ENCODE measurements at regions not wholly inside any gene's neighbourhood (a gene's known extent, or its start where the extent isn't known, plus 50 kb on each side); places are given as distances from the start of the nearest gene placed in this dataset.

DNA sequence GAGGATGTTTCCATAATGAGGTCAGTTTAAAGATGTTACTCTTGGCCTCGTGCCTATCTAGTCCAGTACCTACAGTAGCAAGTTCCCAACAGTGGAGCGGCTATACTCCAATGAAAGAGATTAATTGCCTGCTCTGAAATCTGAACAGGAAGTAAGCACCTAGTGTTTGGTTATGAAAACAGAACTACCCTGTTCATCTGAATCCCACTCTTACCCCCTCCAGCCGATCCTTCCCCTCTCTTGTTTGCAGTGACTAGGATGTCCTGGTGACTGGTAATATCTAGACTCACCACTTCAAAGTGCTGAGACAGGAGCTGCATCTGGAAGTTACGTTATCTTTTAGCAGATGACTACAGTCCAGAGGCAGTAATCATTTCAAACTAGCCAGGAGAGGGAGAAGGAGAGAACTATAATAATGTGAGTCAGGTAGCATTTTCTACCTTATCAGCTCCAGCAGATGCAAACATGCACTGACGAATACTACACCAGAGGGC, 666.7 kb upstream of the NRP1 start:
- intact Hi-C loops (cut with DNase I): no loop called here
- Histone ChIP-seq H3K27me3 (ENCODE audit: insufficient read depth in 3 of 3, low read length in 2 of 3) (no peaks in the 10 kb centered on the region), H3K36me3 (ENCODE audit: insufficient read depth in 1 of 2, low read depth in 1 of 2) (no peaks in the 10 kb centered on the region), H3K4me3 (no peak overlapping the region), H3K9me3 (no peaks in the 10 kb centered on the region), H3K27ac (no peak overlapping the region), H3K4me1 (no peaks in the 10 kb centered on the region)
- ATAC-seq (no peak), DNase-seq (no peak)
- TF ChIP-seq, protein P1, sequence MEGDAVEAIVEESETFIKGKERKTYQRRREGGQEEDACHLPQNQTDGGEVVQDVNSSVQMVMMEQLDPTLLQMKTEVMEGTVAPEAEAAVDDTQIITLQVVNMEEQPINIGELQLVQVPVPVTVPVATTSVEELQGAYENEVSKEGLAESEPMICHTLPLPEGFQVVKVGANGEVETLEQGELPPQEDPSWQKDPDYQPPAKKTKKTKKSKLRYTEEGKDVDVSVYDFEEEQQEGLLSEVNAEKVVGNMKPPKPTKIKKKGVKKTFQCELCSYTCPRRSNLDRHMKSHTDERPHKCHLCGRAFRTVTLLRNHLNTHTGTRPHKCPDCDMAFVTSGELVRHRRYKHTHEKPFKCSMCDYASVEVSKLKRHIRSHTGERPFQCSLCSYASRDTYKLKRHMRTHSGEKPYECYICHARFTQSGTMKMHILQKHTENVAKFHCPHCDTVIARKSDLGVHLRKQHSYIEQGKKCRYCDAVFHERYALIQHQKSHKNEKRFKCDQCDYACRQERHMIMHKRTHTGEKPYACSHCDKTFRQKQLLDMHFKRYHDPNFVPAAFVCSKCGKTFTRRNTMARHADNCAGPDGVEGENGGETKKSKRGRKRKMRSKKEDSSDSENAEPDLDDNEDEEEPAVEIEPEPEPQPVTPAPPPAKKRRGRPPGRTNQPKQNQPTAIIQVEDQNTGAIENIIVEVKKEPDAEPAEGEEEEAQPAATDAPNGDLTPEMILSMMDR (IDR thresholded peaks at IDR 0.05): no peak
- 66 to 75% (median 68%) methylated on average over 5 of the region's 5 CpGs for WGBS, 3 donors

GRCh38 chr10:33993917-33994316, 659.5 kb upstream of the NRP1 start:
- no peaks in the 10 kb centered on the region for H3K4me1 ChIP-seq
- 89 to 91% (median 90%) methylated on average over 5 of the region's 5 CpGs for WGBS, 3 donors
- H3K27me3 ChIP-seq (ENCODE audit: insufficient read depth in 3 of 3, low read length in 2 of 3): no peaks in the 10 kb centered on the region
- no peaks in the 10 kb centered on the region for H3K9me3 ChIP-seq
- no peak for DNase-seq
- H3K36me3 ChIP-seq (ENCODE audit: insufficient read depth in 1 of 2, low read depth in 1 of 2): no peaks in the 10 kb centered on the region
- no peak for ATAC-seq
- intact Hi-C loops (cut with DNase I): no loop called here
- TF ChIP-seq, protein P1 (IDR thresholded peaks at IDR 0.05): no peak
- H3K27ac ChIP-seq: no peak overlapping the region
- no peak overlapping the region for H3K4me3 ChIP-seq

DNA sequence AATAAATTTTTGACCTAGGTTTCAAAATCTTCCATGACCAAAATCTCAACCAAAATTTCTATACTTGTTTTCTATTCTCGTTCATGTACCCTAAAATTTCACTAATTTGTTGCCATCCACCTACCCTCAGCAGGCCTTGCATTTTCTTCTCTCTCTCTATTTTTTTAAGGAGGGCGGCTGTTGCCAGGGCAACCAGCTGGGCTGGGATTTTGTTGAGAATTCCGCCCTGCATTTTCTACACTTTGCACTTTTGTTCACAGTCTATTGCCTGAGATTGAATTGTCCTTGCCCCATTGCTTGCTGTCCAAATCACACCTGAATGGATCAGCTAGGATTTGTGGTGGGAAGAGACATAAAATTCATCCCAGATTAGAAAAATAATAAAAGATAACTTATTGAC, 657.5 kb upstream of the NRP1 start:
- DNase-seq (no peak), ATAC-seq (no peak)
- intact Hi-C loops (cut with DNase I): no loop called here
- H3K36me3 ChIP-seq (ENCODE audit: insufficient read depth in 1 of 2, low read depth in 1 of 2): no peaks in the 10 kb centered on the region
- no peak overlapping the region for H3K4me3 ChIP-seq
- no peaks in the 10 kb centered on the region for H3K4me1 ChIP-seq
- no peak overlapping the region for H3K27ac ChIP-seq
- WGBS, 3 donors: 68 to 77% (median 71%) methylated on average over 3 of the region's 3 CpGs
- no peaks in the 10 kb centered on the region for H3K9me3 ChIP-seq
- TF ChIP-seq, protein P1 (IDR thresholded peaks at IDR 0.05): no peak
- no peaks in the 10 kb centered on the region for H3K27me3 ChIP-seq (ENCODE audit: insufficient read depth in 3 of 3, low read length in 2 of 3)

DNA sequence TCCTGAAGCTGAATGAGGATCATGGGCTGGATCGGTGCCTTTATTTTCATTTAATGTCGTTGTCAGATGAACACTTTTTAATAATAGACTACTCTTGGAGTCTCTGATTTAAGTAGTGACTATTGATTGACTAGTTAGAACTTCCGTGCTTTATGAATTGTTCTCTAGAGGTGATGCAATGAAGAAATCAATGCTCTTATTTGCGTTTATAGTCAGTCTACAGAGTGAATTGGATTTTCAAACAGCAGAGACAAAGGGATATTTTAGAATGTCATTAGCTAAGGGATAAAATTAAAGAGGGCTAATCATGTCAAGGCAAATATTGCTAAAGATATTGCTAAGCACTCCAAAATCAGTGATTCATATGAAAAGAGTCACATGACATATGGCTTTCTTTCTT, 652.0 kb upstream of the NRP1 start:
- no peaks in the 10 kb centered on the region for H3K36me3 ChIP-seq (ENCODE audit: insufficient read depth in 1 of 2, low read depth in 1 of 2)
- no peaks in the 10 kb centered on the region for H3K27me3 ChIP-seq (ENCODE audit: insufficient read depth in 3 of 3, low read length in 2 of 3)
- no peak overlapping the region for H3K4me3 ChIP-seq
- no peaks in the 10 kb centered on the region for H3K4me1 ChIP-seq
- intact Hi-C loops (cut with DNase I): no loop called here
- ATAC-seq (no peak), DNase-seq (no peak)
- no peaks in the 10 kb centered on the region for H3K9me3 ChIP-seq
- no peak overlapping the region for H3K27ac ChIP-seq
- 76 to 83% (median 78%) methylated on average over 4 of the region's 4 CpGs for WGBS, 3 donors
- TF ChIP-seq, protein P1 (IDR thresholded peaks at IDR 0.05): no peak

DNA sequence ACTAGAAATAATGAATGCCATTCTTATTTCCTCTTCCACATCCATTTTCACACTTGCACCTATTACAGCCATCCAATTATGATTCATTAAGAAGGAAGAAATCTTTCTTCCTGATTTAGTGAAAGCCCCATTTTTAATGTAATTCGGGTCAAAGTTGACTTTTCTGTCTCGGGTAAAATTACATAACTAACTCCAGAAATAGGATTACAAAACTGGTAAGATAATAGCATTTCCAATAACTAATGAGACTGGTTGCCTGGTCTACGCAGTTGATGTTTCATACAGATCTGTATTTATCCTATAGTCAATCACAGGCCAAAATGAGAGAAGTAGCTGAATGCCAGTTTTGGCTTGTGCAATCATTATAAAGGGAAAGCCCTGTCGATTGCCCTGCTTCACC, 651.5 kb upstream of the NRP1 start:
- H3K36me3 ChIP-seq (ENCODE audit: insufficient read depth in 1 of 2, low read depth in 1 of 2): no peaks in the 10 kb centered on the region
- H3K4me3 ChIP-seq: no peak overlapping the region
- ATAC-seq (no peak), DNase-seq (no peak)
- TF ChIP-seq, protein P1 (IDR thresholded peaks at IDR 0.05): no peak
- no peak overlapping the region for H3K27ac ChIP-seq
- H3K9me3 ChIP-seq: no peaks in the 10 kb centered on the region
- no peaks in the 10 kb centered on the region for H3K27me3 ChIP-seq (ENCODE audit: insufficient read depth in 3 of 3, low read length in 2 of 3)
- 67 to 92% (median 74%) methylated on average over 4 of the region's 4 CpGs for WGBS, 3 donors
- no peaks in the 10 kb centered on the region for H3K4me1 ChIP-seq
- intact Hi-C loops (cut with DNase I): no loop called here

Measured in psoas muscle (tissue), 7 donors.